ENCODE measurements at regions not wholly inside any gene's neighbourhood (a gene's known extent, or its start where the extent isn't known, plus 50 kb on each side); places are given as distances from the start of the nearest gene placed in this dataset.
"Not testable (repeated sequence)": the region's sequence is repeated elsewhere in the genome, so short reads cannot be mapped to it uniquely, and the experiment has no call there.

DNA sequence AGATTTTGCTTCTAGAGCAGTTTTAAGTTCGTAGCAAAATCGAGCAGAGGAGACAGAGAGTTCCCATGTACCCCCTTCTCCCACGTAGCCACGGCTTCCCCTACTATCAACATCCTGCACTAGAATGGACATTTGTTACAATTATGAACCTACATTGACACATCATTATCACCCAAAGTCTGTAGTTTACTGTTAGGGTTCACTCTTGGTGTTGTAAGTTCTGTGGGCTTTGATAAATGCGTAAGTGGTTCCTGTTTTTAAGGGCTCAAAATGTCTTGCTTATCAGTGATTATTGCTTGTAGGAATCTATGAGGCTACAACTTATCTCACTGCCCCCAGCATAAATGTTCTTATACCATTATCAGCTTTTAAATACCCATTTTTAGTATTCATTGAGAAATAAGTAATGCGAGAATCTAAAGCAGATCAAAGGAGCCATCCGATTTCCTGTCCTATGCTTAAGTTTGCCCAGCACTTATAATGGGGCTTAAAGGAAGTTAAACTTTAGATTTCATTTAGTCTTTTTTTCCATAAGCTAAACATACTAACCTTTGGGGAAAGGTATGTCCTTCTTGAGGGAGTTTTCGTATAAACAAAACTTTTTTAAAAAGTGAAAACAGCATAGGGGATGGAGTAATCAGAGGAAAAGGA is 118.7 kb downstream of the HAUS1 start:
- TF ChIP-seq, protein P1, sequence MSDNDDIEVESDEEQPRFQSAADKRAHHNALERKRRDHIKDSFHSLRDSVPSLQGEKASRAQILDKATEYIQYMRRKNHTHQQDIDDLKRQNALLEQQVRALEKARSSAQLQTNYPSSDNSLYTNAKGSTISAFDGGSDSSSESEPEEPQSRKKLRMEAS (IDR thresholded peaks at IDR 0.05; ENCODE audit: low read depth, low read length): no peak
- TF ChIP-seq, protein P2, sequence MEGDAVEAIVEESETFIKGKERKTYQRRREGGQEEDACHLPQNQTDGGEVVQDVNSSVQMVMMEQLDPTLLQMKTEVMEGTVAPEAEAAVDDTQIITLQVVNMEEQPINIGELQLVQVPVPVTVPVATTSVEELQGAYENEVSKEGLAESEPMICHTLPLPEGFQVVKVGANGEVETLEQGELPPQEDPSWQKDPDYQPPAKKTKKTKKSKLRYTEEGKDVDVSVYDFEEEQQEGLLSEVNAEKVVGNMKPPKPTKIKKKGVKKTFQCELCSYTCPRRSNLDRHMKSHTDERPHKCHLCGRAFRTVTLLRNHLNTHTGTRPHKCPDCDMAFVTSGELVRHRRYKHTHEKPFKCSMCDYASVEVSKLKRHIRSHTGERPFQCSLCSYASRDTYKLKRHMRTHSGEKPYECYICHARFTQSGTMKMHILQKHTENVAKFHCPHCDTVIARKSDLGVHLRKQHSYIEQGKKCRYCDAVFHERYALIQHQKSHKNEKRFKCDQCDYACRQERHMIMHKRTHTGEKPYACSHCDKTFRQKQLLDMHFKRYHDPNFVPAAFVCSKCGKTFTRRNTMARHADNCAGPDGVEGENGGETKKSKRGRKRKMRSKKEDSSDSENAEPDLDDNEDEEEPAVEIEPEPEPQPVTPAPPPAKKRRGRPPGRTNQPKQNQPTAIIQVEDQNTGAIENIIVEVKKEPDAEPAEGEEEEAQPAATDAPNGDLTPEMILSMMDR (IDR thresholded peaks at IDR 0.05; ENCODE audit: low read depth, low read length): no peak
- TF ChIP-seq MYC (IDR thresholded peaks at IDR 0.05; ENCODE audit: low read depth, low read length): no peak
- TF ChIP-seq POLR2A (IDR thresholded peaks at IDR 0.05; ENCODE audit: extremely low read depth, insufficient read length): no peak
- DNase-seq (ENCODE audit: low read depth): peak; percentile 57
- H3K4me3 ChIP-seq (ENCODE audit: low read depth, low read length): no peak overlapping the region

DNA sequence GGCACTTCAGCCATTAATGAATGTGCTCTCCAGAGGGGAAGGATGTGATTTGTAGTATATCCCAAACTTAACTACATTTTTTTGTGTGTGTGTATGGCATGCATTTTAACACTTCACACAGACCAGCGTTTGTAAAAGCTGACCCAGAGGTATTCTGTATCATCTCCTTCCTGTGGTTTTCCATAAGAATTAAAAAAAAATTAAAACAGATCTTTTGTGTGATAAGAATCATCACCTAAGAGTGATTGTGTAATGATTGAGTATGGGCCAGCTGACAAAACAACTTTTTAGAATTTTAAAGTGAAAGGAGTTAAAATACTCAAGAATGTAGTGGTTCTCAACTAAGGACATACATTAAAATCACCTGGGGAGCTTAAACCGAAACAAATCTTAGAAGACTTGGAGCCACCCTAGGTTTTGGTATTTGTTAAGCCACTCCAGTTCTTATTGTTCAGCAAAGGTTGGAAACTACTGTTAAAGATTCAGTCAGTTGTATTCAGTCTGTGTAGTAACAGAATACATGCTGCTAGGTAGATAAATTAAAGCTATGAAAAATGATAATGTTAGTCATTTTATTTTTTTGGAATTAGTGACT is 120.1 kb downstream of the HAUS1 start:
- no peak overlapping the region for H3K4me3 ChIP-seq (ENCODE audit: low read depth, low read length)
- no peak for DNase-seq (ENCODE audit: low read depth)
- TF ChIP-seq MYC (IDR thresholded peaks at IDR 0.05; ENCODE audit: low read depth, low read length) (no peak), POLR2A (IDR thresholded peaks at IDR 0.05; ENCODE audit: extremely low read depth, insufficient read length) (no peak)
- TF ChIP-seq, protein P1 (IDR thresholded peaks at IDR 0.05; ENCODE audit: low read depth, low read length): no peak
- TF ChIP-seq, protein P2 (IDR thresholded peaks at IDR 0.05; ENCODE audit: low read depth, low read length): no peak

DNA sequence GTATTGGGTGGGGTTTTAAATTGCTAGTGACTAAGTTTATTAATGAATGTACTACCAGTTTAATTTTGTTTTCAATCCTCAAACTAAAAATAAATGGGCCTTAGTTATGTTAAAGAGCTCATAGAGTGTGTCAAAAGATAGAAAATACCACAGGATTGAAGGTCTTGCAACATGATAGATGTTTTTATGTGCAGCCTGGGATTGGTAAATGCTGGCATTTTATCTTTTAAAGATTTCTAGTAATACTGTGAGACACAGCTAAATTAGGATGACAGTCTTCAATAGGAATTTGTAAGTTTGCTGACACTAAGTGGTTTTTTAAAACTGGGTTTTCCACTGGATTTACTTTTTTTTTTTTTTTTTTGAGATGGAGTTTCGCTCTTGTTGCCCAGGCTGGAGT is 122.3 kb downstream of the HAUS1 start:
- TF ChIP-seq, protein P2 (IDR thresholded peaks at IDR 0.05; ENCODE audit: low read depth, low read length): no peak
- no peak for TF ChIP-seq POLR2A (IDR thresholded peaks at IDR 0.05; ENCODE audit: extremely low read depth, insufficient read length)
- no peak for TF ChIP-seq MYC (IDR thresholded peaks at IDR 0.05; ENCODE audit: low read depth, low read length)
- TF ChIP-seq, protein P1 (IDR thresholded peaks at IDR 0.05; ENCODE audit: low read depth, low read length): no peak
- no peak for DNase-seq (ENCODE audit: low read depth)
- H3K4me3 ChIP-seq (ENCODE audit: low read depth, low read length): no peak overlapping the region

DNA sequence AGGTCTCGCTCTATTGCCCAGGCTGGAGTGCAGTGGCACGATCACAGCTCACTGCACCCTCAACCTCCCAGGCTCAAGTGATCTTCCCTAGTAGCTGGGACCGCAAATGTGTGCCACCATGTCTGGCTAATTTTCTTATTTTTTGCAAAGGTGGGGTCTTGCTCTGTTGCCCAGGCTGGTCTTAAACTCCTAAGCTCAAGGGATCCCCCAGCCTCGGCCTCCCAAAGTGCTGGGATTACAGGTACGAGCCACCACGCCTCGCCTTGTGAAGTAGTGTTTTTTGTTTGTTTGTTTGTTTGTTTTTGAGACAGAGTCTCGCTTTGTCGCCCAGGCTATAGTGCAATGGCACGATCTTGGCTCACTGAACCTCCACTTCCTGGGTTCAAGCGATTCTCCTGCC is 125.5 kb downstream of the HAUS1 start:
- H3K4me3 ChIP-seq (ENCODE audit: low read depth, low read length); DNase-seq (ENCODE audit: low read depth): not testable (repeated sequence)

DNA sequence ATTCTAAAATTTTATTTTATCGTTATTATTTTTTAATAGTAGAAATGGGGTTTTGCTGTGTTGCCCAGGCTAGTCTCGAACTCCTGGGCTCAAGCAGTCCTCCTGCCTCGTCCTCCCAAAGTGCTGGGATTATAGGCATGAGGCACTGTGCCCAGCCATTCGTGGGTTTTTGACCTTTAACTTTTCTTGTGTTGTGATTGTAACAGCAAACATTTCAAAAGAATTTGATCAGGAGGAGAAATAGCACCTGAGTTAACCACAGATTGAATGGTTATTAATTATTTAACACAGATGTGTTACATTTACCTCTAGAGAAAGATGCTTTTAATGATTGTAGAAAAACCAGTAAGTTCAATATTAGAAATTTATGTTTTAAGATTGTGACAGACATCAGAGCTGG is 132.0 kb downstream of the HAUS1 start:
- TF ChIP-seq POLR2A (IDR thresholded peaks at IDR 0.05; ENCODE audit: extremely low read depth, insufficient read length): no peak
- TF ChIP-seq, protein P2 (IDR thresholded peaks at IDR 0.05; ENCODE audit: low read depth, low read length): no peak
- no peak for TF ChIP-seq MYC (IDR thresholded peaks at IDR 0.05; ENCODE audit: low read depth, low read length)
- TF ChIP-seq, protein P1 (IDR thresholded peaks at IDR 0.05; ENCODE audit: low read depth, low read length): no peak
- H3K4me3 ChIP-seq (ENCODE audit: low read depth, low read length): no peak overlapping the region
- no peak for DNase-seq (ENCODE audit: low read depth)

DNA sequence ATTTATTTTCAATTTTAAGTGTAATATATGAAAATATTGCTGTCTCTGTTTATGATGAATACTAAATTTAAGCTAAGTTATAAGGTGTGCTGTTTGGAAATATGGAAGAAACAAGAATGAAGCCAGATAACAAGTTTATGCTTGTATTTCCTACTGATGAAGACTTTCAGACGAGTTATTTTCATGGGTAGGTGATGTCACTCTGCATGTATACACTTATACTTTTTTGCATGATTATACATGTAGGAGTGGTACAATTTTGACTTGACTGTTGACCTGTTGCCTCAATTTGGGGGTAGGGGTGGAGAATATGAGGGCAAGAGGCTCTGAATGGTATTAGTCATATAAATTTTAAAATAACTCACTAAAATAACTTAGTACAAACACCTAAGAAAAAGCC is 133.7 kb downstream of the HAUS1 start:
- H3K4me3 ChIP-seq (ENCODE audit: low read depth, low read length): no peak overlapping the region
- TF ChIP-seq, protein P1 (IDR thresholded peaks at IDR 0.05; ENCODE audit: low read depth, low read length): no peak
- TF ChIP-seq POLR2A (IDR thresholded peaks at IDR 0.05; ENCODE audit: extremely low read depth, insufficient read length) (no peak), MYC (IDR thresholded peaks at IDR 0.05; ENCODE audit: low read depth, low read length) (no peak)
- TF ChIP-seq, protein P2 (IDR thresholded peaks at IDR 0.05; ENCODE audit: low read depth, low read length): no peak
- DNase-seq (ENCODE audit: low read depth): no peak
